H1 (cell line): ENCODE measurements at regions not wholly inside any gene's neighbourhood (a gene's known extent, or its start where the extent isn't known, plus 50 kb on each side); places are given as distances from the start of the nearest gene placed in this dataset.

Source experiments
- CTCF ChIA-PET: fragments of 300-600 bp; sonication (Branson Sonifier 250); formaldehyde crosslinking; loops from one replicate; lab custom pipeline; 2021; ENCODE audit not compliant: partially characterized antibody; lab: Charles Lee
- POLR2A ChIA-PET: fragments of 300-600 bp; sonication (Branson Sonifier 250); formaldehyde crosslinking; loops from one replicate; lab custom pipeline; 2021; ENCODE audit warnings: inconsistent platforms; ENCODE audit not compliant: partially characterized antibody; lab: Charles Lee
- DNase-seq, 2 experiments: peaks; one replicate each; pipeline versions ENCODE4 v3.0.0 to v3.0.0-alpha.2; 2010 to 2022; ENCODE audit warnings: low spot score in 2 of 2, low read depth in 1 of 2, mixed read lengths in 1 of 2
- FAIRE-seq: peaks from 2 replicates; lab custom pipeline; 2011; peaks lifted over from hg19 to GRCh38; lab: Jason Lieb, UNC
- H2AFZ ChIP-seq: 2 replicates; pipeline ENCODE4 v1.8.1; 2012; ENCODE audit warnings: low read length, inconsistent platforms
- H2AK5ac ChIP-seq: 2 replicates; pipeline ENCODE4 v1.6.1; 2013; ENCODE audit warnings: low read depth, low read length
- H2BK120ac ChIP-seq: replicated peaks from 2 replicates; pipeline ENCODE3; 2013; ENCODE audit warnings: low read depth, low read length, inconsistent platforms
- H2BK12ac ChIP-seq: 2 replicates; pipeline ENCODE4 v1.6.1; 2013; ENCODE audit warnings: low read depth, low read length
- H2BK15ac ChIP-seq: 2 replicates; pipeline ENCODE4 v1.6.1; 2013; ENCODE audit warnings: low read length
- H2BK20ac ChIP-seq: 2 replicates; pipeline ENCODE4 v1.6.1; 2013; ENCODE audit warnings: low read length
- H2BK5ac ChIP-seq: 2 replicates; pipeline ENCODE4 v1.6.1; 2013; ENCODE audit warnings: low read depth, low read length
- H3K14ac ChIP-seq: 2 replicates; pipeline ENCODE4 v1.6.1; 2013; ENCODE audit warnings: inconsistent platforms; ENCODE audit not compliant: insufficient read length
- H3K18ac ChIP-seq: 2 replicates; pipeline ENCODE4 v1.6.1; 2013; ENCODE audit warnings: low read length; ENCODE audit errors: extremely low read depth
- H3K23ac ChIP-seq: 2 replicates; pipeline ENCODE4 v1.6.1; 2013; ENCODE audit warnings: inconsistent platforms; ENCODE audit not compliant: insufficient read length
- H3K23me2 ChIP-seq: 2 replicates; pipeline ENCODE4 v1.6.1; 2013; ENCODE audit warnings: low read depth, low read length
- H3K27ac ChIP-seq: 2 replicates; pipeline ENCODE4 v1.6.1; 2011; ENCODE audit warnings: low read depth, low read length, inconsistent platforms
- H3K27me3 ChIP-seq, 4 experiments: replicated peaks in 1 of 4; 1 replicate in 1 of 4; 2 replicates in 3 of 4; pipeline versions ENCODE4 v1.6.1 to v1.8.1; 2011 to 2013; ENCODE audit warnings: low read length in 3 of 4, mild to moderate bottlenecking in 3 of 4, inconsistent platforms in 2 of 4, mixed read lengths in 2 of 4, moderate library complexity in 1 of 4; ENCODE audit not compliant: control insufficient read depth in 3 of 4, insufficient read depth in 3 of 4; ENCODE audit errors: extremely low read depth in 1 of 4
- H3K36me3 ChIP-seq, 4 experiments: 2 replicates each; pipeline versions ENCODE4 v1.6.1 to v1.8.1; 2011 to 2013; ENCODE audit warnings: mild to moderate bottlenecking in 4 of 4, low read length in 3 of 4, moderate library complexity in 2 of 4, control low read depth in 1 of 4, inconsistent platforms in 1 of 4; ENCODE audit not compliant: insufficient read depth in 4 of 4, control insufficient read depth in 2 of 4
- H3K4ac ChIP-seq: replicated peaks from 2 replicates; pipeline ENCODE3; 2013; ENCODE audit warnings: low read length, low read depth, mixed read lengths, inconsistent platforms; ENCODE audit not compliant: insufficient read length
- H3K4me1 ChIP-seq, 4 experiments: replicated peaks in 1 of 4; 1 replicate in 1 of 4; 2 replicates in 3 of 4; pipeline versions ENCODE4 v1.6.1 to v1.8.1; 2011 to 2013; ENCODE audit warnings: low read length in 3 of 4, inconsistent platforms in 2 of 4, mixed read lengths in 1 of 4; ENCODE audit not compliant: insufficient read depth in 4 of 4, control insufficient read depth in 3 of 4
- H3K4me2 ChIP-seq, 2 experiments: 2 replicates each; pipeline versions ENCODE4 v1.6.1 to v1.8.1; 2011 to 2013; ENCODE audit warnings: low read depth in 2 of 2, low read length in 2 of 2, control low read depth in 1 of 2, inconsistent platforms in 1 of 2, mild to moderate bottlenecking in 1 of 2; ENCODE audit not compliant: insufficient read depth in 1 of 2
- H3K4me3 ChIP-seq, 4 experiments: fragments of 200-600, 300-600 bp in 1 of 4; sonication (generic), shearing (Covaris generic), sonication (Bioruptor Twin) in 1 of 4; 2 replicates each; pipeline versions ENCODE4 v1.5.1 to v1.8.1; 2011 to 2016; ENCODE audit warnings: low read length in 4 of 4, low read depth in 3 of 4, control low read depth in 2 of 4, inconsistent platforms in 2 of 4, mild to moderate bottlenecking in 2 of 4, mixed read lengths in 1 of 4, moderate library complexity in 1 of 4; ENCODE audit not compliant: insufficient read depth in 2 of 4; ENCODE audit errors: extremely low read depth in 1 of 4
- H3K56ac ChIP-seq: replicated peaks from 2 replicates; pipeline ENCODE3; 2013; ENCODE audit warnings: low read depth, mild to moderate bottlenecking, mixed read lengths, low read length, inconsistent platforms; ENCODE audit not compliant: insufficient read length
- H3K79me1 ChIP-seq: 2 replicates; pipeline ENCODE4 v1.6.1; 2013; ENCODE audit warnings: low read depth, low read length, control low read depth
- H3K79me2 ChIP-seq, 2 experiments: 2 replicates each; pipeline versions ENCODE4 v1.6.1 to v1.8.1; 2012 to 2013; ENCODE audit warnings: low read length in 2 of 2, mild to moderate bottlenecking in 2 of 2, inconsistent platforms in 1 of 2; ENCODE audit not compliant: insufficient read depth in 2 of 2, control insufficient read depth in 1 of 2
- H3K9ac ChIP-seq, 4 experiments: replicated peaks in 1 of 4; 1 replicate in 1 of 4; 2 replicates in 3 of 4; pipeline versions ENCODE4 v1.6.1 to v1.8.1; 2011 to 2013; ENCODE audit warnings: low read depth in 3 of 4, low read length in 3 of 4, control low read depth in 2 of 4, mild to moderate bottlenecking in 2 of 4, moderate library complexity in 2 of 4, inconsistent platforms in 1 of 4; ENCODE audit errors: extremely low read depth in 1 of 4
- H3K9me3 ChIP-seq, 2 experiments: 2 replicates each; pipeline versions ENCODE4 v1.6.1 to v1.8.1; 2012 to 2013; ENCODE audit warnings: mild to moderate bottlenecking in 2 of 2, moderate library complexity in 2 of 2, control low read depth in 1 of 2, inconsistent platforms in 1 of 2, low read depth in 1 of 2, low read length in 1 of 2, mixed read lengths in 1 of 2; ENCODE audit not compliant: insufficient read depth in 2 of 2
- H4K20me1 ChIP-seq, 2 experiments: replicated peaks in 1 of 2; 2 replicates each; pipeline versions ENCODE3 to v1.8.1; 2011 to 2013; ENCODE audit warnings: inconsistent platforms in 2 of 2, low read length in 2 of 2, mild to moderate bottlenecking in 1 of 2; ENCODE audit not compliant: insufficient read depth in 2 of 2, control insufficient read depth in 1 of 2
- H4K5ac ChIP-seq: 2 replicates; pipeline ENCODE4 v1.6.1; 2013; ENCODE audit warnings: low read length, low read depth, mixed read lengths, inconsistent platforms; ENCODE audit not compliant: insufficient read length
- H4K8ac ChIP-seq: 2 replicates; pipeline ENCODE4 v1.8.0; 2013; ENCODE audit warnings: mild to moderate bottlenecking, moderate library complexity, low read length, inconsistent platforms; ENCODE audit not compliant: insufficient read depth; ENCODE audit errors: extremely low read depth
- H4K91ac ChIP-seq: replicated peaks from 2 replicates; pipeline ENCODE3; 2013; ENCODE audit warnings: low read length, mixed read lengths, inconsistent platforms; ENCODE audit not compliant: insufficient read length
- CTBP2 ChIP-seq: IDR thresholded peaks from 2 replicates; pipeline ENCODE4 v1.7.0; 2011; ENCODE audit warnings: borderline replicate concordance, mild to moderate bottlenecking, moderate library complexity, mixed read lengths, low read length; ENCODE audit not compliant: insufficient read depth, insufficient read length
- RAD21 ChIP-seq, 2 experiments: IDR thresholded peaks in 1 of 2; conservative IDR thresholded peaks in 1 of 2; 2 replicates each; pipeline ENCODE4 v1.6.1; 2011; ENCODE audit warnings: low read depth in 2 of 2, low read length in 2 of 2, improper control_type of control experiment in 1 of 2, inconsistent platforms in 1 of 2, mild to moderate bottlenecking in 1 of 2, moderate library complexity in 1 of 2
- SP1 ChIP-seq: IDR thresholded peaks from 2 replicates; pipeline ENCODE4 v1.6.1; 2011; ENCODE audit warnings: low read depth, low read length
- WGBS, 2 experiments: shearing (Covaris generic) in 1 of 2; methylation state at CpG; one replicate each; pipeline versions ENCODE4 v1.1.6 to v1.1.7; 2013 to 2015; ENCODE audit warnings: low lambda C conversion rate in 2 of 2, mixed read lengths in 2 of 2, inconsistent platforms in 1 of 2, low coverage in 1 of 2, missing lambda C conversion rate in 1 of 2; ENCODE audit not compliant: insufficient replicate concordance in 2 of 2, insufficient coverage in 1 of 2, insufficient read length in 1 of 2; ENCODE audit errors: extremely low coverage in 1 of 2, missing lambda C conversion rate in 1 of 2; 5-methylcytosine and 5-hydroxymethylcytosine counted together

GRCh38 chr1:219820551-219820950 lies 107.8 kb downstream of the SLC30A10 start:
- no peak overlapping the region for H3K4me3 ChIP-seq
- no peak overlapping the region for H4K5ac ChIP-seq
- H3K36me3 ChIP-seq = no peaks in the 10 kb centered on the region
- no peak overlapping the region for H3K4ac ChIP-seq
- H2AFZ ChIP-seq = no peak overlapping the region
- H3K27me3 ChIP-seq = no peaks in the 10 kb centered on the region
- H3K9me3 ChIP-seq = no peaks in the 10 kb centered on the region
- 87% methylated on average over 2 of the region's 2 CpGs; no CpG with 5 or more reads in 1 of the 2 experiments for WGBS, 2 experiments
- H3K9ac ChIP-seq = no peak overlapping the region
- H2AK5ac ChIP-seq = no peak overlapping the region
- H2BK15ac ChIP-seq = no peak overlapping the region
- no peaks in the 10 kb centered on the region for H3K79me2 ChIP-seq
- no peak overlapping the region for H2BK5ac ChIP-seq
- DNase-seq = no peak
- H4K91ac ChIP-seq = no peak overlapping the region
- H3K56ac ChIP-seq = no peak overlapping the region
- peaks cover 0 to 3% (median under 1%) of the 10 kb centered on the region in 4 experiments; a peak in 2 of 7 replicates for H3K4me1 ChIP-seq
- H3K23me2 ChIP-seq = no peaks in the 10 kb centered on the region
- H3K14ac ChIP-seq = no peak overlapping the region
- no peak overlapping the region for H3K18ac ChIP-seq
- CTCF ChIA-PET = interaction anchor here (0.6 to 5.8 kb wide), 2 partner anchors 8 to 1539 kb away, joined by 5 to 36 read pairs; no protein-coding TSS in a partner anchor
- H4K8ac ChIP-seq = no peak overlapping the region
- H3K4me2 ChIP-seq = no peak overlapping the region
- H2BK12ac ChIP-seq = no peak overlapping the region
- H2BK120ac ChIP-seq = no peak overlapping the region
- POLR2A ChIA-PET = no interaction called here
- no peak overlapping the region for H2BK20ac ChIP-seq
- H4K20me1 ChIP-seq = no peaks in the 10 kb centered on the region
- H3K23ac ChIP-seq = no peak overlapping the region
- no peak for FAIRE-seq
- no peak for TF ChIP-seq RAD21 (IDR thresholded peaks at IDR 0.05 in 1 of 2, conservative IDR thresholded peaks at IDR 0.05 in 1 of 2; ENCODE audit: low read depth in 2 of 2, low read length in 2 of 2)
- TF ChIP-seq CTBP2 = no peak
- no peak for TF ChIP-seq SP1
- no peak overlapping the region for H3K27ac ChIP-seq
- H3K79me1 ChIP-seq = no peaks in the 10 kb centered on the region
